Activated CD4-positive, alpha-beta T cell treated with anti-CD3 and anti-CD28 coated beads for 1 hour (primary cell): ENCODE measurements at regions not wholly inside any gene's neighbourhood (a gene's known extent, or its start where the extent isn't known, plus 50 kb on each side); places are given as distances from the start of the nearest gene placed in this dataset.

ENCODE experiments used
- DNase-seq: peaks from one replicate; pipeline ENCODE4 v3.0.0-alpha.2; 2020

DNA sequence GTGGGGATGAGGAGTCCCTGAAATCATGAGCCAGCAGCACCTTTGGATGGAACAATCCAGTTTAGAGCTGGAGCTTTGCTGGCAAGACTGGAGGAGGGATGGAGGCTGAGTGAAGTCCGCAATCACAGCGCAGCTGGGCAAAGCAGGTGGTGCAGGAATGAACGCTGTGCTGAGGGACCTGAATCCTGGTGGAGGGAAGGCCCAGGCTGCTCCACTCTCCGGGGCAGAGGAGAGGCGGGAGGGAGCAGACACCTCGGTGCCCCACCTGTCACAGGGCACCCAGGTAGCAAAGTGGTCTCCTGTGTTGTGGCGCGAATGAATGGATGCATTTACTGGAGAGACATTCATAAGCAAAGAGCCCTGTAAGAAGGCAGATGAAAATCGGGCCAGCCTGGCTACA is 124.8 kb upstream of the ANO1 start:
- no peak for DNase-seq

DNA sequence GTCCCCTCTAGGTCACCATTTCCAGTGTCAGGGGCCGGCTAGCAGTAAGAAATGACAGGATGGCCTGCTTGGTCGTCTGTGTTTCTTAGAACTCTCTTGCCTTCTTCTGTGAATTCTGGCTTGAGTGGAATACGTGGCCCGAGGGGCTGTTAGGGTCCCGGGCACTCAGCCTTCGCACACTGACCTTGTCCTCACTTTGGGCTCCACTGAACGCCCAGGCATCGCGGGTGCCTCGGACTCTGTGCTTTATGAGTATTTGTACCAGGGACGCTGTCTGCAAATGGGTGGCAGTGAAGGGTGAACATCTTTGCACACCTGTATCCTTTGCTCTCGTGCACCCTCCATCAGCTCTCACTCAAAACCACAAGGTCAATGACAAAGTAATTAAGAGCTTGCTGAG is 123.4 kb upstream of the ANO1 start:
- DNase-seq = no peak

DNA sequence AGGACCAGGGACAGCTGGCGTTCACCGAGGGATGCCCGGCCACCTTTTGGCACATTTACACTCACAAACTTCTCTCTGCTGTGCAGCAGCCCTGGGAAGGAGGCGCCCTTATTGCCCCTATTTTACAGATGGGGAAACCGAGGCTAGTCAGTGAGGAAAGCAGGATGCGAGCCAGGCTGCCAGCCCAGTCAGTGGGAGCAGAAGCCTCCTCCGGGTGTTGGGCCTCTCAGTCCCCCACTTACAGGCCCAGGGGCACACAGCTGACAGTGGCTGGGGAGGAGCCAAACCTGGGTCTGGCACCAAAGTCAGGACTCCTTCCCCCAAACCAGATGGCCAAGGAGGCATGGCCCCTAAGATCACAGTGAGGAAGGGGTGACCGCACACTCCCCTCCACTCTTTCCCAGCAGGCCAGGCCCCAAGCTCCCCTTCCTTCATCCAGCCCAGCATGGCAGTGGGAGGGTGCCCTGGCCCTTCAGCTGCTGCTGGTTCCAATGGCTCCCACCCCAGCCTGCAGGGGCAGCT is 121.4 kb upstream of the ANO1 start:
- no peak for DNase-seq

DNA sequence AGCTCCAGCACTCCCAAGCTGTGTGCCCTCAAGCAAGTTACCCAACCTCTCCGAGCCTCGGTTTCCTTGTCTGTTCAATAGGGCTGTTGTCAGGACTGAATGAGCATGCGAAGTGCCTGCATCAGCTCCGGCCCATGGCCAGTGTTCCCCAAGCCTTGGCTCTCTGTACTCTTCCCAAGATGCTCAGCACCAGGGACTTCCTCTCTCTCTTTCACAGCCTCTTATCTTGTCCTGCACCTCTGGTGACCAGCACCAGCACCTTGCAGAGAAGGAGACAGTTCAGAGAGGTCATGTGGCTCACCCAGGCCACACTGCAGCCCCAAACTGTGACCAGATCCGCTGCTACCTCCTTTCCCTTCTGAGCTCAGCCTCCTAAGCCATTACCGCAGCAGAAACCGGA is 120.3 kb upstream of the ANO1 start:
- no peak for DNase-seq

DNA sequence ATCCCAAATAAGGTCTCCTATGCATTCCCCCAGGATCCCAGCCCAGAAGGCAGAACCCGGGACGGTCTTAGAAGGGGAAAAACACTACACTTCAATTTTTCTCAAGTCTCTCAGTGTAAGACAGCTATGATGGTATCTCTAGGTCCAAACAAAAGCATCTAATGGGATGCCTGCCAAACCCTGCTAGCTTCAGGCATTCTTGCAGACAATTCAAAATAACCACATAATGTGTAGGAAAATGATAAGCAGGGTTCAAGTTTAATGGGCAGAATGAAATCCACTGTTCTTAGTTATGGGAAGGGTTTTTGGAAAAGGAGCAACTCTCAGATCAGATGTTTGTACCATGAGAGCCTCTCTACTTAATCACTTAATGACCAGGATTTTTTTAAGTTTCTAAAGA is 119.8 kb upstream of the ANO1 start:
- DNase-seq = no peak

DNA sequence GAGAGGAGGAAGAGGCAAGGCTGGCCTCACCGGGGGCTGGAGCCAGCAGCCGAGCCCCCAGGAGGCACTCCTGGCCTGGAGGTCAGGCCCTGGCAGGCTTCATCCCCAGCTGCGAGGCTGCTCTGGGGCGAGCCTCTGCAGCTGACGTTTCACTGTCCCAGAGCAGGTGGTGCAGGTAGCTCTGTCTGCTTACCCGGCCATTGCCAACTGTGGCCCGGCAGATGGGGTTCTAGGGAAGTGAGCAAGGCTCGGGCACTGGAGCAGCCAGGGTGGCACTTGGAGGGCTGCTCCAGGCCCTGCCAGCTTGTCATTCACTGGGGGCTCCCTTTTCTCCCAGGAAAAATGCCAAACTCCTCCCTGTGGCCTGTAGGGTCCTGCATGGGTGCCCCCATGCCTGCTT is 118.7 kb upstream of the ANO1 start:
- no peak for DNase-seq

DNA sequence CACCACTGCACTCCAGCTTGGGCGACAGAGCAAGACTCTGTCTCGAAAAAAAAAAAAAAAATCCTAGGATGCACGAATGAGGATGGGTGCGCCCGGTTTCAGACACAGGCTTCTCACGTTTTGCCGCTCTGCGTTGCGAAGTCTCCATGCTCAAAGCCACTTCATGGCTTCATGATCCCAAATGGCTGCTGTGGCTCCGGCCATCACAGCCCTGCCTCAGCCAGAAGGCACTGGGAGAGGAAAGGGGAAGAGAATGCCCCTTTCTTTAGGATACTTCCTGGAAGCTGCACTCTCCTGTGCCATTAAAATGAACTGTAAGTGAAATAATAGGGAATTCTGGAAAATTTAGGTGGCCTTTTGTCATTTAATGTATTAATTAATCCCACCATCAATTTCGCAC is 116.4 kb upstream of the ANO1 start:
- DNase-seq = no peak

DNA sequence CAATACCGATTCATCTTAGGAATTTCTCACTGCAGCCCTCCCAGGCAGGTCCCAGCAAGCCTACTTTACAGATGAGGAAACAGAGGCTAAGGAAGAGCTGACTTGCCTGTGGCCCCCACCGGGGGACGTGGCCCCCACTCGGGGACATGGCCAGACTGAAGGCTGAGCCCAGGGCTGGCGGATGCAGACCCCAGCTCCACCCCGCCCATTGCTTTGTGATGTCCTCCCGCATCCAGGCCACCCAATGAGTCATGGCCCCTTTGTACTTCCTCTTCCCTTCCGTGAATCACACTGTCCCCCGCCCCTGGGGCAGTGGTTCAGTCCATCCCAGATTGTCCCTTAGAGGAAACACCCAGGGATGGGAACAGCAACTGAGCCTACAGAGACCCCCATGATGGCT is 116.0 kb upstream of the ANO1 start:
- no peak for DNase-seq

DNA sequence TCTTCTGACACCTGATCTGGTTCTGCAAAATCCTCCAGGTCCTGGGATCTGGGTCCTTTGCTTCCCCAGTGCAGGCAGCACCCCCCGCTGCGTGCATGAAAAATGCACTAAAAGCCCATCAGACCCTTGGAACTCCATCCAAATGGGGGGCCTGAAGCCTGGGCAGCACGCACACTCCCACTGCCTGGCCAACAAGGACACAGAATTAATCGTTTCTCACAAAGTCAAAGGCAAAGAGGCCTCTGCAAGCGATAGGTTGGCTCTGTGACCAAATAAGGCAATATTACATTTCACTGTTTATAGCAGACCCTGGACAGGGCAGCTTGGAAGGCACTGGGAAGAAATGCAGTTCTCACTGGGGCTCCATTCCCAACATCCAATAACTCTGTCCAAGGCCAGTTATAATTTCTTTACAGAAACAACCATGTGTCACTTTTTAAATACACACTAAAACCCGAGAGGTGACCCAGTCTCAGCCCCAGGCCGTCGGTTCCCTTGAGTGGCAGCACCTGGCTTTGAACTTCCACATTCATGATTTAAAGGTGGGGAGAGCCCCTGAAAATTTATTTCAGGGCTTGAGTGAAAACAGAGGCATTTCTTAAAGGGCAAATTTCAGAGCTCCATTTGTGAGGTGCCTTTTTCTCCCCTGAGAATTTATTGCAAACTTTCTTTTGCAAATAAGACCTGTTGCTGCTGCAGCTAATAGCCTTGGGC is 114.4 kb upstream of the ANO1 start:
- DNase-seq = no peak

DNA sequence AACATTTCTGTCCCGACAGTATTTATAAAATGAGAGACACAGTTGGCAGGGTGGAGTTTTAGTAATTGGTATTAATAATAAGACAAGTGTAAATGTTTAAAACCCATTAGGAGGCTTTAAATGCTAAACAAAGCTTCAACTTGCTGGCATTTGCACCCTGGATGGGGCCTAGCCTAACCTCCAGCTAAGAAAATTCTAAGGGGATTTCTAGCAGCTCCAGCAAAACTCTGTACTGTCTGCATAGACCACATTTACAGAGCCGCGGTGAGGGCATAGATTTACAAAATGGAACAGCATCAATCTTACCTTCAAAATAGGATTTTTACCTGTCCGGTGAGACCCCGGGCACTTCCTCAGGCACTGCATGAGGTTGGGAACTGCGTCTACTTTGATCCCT is 113.9 kb upstream of the ANO1 start:
- no peak for DNase-seq

DNA sequence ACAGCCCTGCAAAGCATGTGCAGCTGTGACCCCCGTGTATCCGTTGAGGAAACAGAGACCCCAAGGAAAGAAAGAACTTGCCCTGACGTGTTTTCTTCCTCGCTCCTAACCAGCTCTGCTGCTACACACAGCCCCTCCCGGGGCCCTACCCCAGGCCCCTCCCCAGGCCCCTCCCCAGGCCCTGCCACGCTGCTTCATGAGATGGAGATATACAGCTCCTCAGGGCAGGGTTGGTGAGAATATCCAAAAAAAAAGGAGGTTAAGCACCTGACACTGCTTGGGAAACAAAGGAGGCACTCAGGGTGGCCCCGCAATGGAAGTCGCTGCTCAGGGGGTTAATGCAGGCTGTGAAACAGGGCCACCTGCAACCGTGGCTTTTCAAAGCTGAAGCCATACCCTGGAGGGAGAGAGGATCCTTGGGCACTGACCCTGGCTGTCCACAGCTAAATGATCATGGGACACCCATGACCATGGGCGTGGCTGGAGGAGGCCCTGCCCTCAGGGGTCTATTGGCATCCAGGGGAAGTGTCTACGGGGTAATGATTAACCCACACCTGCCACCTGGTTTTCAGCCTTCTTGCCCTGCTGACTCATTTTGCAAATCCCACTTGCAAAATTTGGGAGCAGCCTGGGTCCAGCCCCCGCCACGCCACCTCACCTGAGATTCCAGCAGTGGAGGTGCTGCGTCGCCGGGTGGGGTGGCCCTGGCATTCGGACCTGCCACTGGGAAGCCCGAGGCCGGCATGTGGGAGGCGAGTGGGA is 112.1 kb upstream of the ANO1 start:
- no peak for DNase-seq

DNA sequence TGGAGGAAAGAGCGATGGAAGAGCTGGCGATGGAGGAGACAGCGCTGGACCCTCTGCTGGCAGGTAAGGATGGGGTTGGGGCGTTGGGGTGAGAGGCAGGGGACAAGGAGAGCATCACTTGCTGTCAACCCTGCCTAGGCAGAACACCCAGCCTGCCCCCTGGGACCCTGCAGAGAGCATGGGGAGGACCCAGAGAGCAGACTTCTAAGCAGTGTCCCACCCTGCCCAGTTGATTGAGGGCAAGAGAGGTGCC is 111.6 kb upstream of the ANO1 start:
- no peak for DNase-seq

DNA sequence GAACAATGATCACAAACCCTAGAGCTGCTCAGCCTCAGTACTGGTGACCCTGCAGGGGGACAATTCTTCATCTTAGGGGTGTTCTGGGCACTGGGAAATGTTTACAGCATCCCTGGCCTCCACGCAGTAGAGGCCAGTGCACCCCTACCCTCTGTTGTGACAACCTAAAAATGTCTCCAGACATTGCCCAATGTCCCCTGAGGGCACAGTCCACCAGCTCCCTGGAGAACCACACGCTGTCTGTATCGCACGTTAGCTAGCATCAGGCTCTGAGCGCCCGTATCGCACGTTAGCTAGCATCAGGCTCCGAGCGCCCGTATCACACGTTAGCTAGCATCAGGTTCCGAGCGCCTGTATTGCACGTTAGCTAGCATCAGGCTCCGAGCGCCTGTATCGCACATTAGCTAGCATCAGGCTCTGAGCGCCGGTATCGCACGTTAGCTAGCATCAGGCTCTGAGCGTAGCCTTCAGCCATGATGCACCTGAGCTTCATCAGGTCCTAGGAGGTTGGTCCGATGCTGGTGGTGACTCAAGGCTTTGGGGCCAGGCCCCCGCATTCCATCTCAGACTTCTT is 111.1 kb upstream of the ANO1 start:
- no peak for DNase-seq

DNA sequence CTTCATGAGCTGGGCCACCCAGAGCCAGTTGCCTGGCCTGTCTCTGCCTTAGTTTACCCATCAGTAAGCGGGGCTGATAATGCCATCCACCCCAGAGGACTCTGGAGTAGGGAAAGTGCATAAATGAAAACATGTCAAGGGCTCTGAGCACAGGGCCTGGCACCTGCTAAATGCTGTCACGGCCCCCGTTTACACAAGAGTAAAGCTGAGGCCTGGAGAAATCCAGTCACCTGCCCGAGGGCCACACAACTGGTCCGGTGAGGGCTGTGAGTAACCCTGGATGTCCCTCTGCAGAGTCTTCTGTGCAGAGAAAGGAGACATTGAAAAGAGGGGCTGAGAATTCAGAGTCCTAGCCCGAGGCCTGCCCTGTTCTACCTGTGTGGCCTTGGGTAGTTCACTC is 110.6 kb upstream of the ANO1 start:
- no peak for DNase-seq

DNA sequence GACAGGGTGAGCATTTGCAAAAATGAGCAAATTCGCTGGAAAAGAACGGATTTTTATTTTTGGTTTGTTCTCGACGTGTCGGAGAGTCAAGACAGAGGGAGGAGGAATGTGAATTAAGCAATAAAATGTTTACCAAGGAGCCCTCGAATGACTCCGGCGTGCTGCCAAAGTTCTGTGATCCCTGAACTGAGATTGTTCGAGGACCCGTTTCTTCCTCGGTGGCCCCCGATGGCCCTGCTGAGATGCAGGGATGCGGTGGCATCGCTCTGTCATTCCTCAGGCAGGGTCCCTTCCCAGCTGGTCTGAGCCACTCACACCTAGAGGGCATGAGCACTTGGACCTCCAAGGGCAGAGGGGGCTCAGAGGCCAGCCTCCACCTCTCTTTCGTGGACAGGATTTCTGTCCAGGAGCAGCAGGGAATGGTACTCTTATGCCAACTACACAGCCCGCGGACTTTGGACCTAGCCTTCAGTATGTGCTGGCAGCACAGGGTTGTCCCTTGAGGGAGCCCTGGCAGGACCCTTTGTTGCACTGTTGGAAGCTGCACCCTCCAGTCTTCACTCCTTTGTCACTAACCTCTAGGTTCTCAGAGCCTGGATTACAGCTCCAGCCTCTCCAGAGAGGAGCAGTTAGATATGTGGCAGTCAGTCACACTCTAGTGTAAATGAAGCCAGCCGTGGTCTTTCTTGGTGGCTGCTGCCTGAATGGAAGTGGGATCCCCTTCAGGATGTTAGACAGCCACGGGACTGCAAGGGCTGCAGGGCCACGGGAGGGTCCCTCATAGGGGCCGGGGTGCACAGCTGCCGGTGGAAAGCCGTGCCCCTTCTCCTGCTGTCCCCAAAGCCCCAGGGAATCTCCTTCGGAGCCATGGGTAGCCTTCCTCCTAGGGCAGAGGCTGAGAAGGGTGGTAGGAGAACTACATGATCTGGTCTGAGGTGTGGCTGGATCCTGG is 109.4 kb upstream of the ANO1 start:
- DNase-seq = no peak

DNA sequence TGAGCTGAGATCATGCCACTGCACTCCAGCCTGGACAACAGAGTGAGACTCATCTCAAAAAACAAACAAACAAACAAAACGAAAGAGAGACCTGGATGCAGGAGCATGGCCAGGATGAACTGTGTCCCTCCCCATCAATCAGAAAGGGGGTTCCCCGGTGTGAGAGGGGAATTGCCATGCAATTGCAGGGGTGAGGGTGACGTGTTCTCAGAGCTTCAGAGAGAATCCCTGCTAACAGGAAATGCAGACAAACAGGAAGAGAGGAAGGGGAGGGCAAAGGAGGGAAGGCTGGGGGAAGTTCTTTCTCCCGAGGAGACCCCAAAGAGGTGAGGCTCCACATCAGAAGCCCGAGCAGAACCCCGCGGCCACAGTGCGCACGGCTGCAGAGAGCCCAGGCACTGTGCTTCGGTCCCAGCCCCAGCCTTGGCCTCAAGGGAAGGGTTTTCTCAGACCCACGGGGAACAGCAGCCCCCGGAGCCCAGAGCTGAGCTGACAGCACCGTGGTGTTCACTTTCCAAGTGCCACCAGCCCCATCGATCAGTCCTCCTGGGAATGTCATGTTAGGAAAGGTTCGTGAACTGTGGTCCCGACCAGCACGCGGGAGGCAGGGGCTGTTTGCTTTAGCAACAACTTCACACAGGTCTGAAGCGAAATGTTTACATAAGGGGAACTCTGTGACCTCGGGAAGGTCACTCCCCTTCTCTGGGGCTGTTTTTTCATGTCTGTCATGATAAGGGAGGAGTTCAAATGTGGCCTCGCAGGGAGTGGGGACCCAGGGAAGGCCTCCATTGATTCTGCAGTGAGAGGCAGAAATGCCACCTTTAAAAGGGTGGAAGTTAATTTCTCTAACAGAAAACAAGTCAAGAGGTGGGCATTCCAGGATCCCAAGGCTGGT is 108.0 kb upstream of the ANO1 start:
- DNase-seq = no peak

DNA sequence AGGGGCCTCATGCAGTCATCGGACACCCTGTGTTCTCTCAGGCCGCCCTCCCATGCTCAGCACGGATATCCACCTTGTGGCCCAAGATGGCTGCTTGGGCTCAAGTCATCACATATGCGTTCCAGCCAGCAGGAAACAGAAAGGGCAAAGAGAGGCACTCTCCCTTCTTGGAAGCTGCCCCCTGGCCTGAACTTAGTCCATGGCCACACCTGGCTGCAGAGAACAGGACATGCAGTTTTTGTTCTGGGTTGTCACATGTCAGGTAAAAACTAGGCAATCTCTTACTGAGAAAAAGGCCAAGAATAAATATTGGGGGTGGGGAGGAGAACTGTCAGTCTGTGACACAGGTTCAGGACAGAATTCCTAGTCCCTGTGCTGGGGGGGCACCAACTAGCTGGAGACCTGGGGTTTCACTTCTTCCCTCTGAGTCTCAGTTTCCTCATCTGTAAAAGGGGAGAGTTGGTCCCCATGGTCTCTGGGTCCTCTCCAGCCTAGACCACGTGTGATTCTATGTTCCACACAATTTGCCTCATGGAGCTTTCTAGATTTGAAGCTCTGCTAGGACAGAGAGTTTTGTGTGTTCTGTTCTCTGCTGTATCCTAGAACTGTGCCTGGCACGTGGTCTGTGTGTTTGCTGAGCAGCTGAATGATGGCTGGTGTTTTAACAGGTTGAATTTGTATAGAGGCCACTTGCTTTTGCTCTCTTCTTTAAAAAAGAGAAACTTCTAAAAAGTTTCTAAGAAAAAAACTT is 107.2 kb upstream of the ANO1 start:
- DNase-seq = no peak

DNA sequence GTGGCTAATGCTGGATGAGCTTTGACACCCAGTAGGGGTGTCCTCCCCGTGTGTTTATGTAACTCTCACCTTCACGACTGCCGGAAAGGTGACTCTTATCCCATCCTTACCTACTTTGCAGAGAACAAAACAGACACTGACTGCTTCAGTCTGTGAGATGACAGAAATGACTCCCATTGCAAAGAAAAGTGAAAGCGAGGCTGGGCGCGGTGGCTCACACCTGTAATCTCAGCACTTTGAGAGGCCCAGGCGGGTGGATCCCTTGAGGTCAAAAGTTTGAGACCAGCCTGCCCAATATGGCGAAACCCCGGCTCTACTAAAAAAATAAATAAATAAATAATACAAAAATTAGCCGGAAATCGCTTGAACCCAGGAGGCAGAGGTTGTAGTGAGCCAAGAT is 106.4 kb upstream of the ANO1 start:
- DNase-seq = no peak

DNA sequence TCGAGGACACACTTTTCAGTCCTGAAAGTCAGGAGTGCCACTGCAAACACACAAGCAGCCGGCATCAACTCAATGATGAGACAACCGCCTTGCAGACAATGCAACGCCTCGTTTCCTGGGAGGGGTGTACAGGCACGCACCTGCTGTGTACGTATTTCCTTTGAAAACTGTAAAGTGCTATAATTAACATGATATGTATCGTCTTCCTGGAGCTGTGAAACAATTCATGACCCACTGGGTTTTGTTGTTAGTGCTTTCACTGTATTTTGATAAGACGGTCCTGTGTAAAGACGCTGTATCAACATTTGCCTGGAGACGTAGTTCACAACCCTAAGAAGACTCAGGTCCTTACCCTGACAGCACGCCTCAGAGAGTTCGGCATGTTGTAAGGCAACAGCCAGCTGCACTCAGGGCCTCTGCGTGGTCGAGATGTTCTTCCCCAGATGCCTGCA is 105.7 kb upstream of the ANO1 start:
- no peak for DNase-seq

DNA sequence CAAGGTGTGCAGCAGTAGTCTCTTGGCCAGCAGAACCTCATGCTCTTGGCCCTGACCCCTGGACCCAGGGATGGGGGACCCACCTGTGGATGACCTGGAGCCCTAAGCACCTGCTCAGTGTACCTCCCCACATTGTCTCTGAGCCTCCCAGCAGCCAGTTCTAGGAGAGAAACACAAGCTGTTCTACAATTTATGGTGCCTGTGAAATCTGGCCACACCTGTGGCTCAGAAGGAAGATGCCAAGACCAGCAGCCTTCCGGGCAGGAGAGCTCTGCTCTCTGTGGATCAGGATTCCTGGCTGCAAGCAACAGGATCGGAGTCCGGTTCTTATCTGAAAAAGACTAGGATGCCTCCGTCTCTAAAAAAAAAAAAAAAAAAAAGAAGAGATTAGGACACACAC is 103.6 kb upstream of the ANO1 start:
- DNase-seq = no peak

DNA sequence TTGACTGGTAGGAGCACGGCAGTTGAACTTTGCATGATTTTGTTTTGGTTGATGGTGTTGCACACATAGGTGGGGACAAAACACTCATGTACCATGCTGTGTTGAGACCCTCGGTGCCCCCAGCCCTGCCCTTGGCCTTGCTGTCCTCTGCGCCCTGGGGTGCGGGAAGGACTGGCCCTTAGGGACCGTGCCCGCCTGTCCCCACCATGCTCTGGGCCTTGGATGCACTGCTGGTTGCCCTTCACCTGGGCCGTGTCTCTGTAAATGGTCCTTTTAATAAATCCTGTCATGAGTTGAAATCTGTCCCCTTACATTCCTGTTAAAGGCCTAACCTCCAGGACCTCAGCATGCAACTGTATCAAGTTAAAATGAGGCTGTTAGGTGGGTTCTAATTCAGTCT is 102.3 kb upstream of the ANO1 start:
- DNase-seq = no peak

DNA sequence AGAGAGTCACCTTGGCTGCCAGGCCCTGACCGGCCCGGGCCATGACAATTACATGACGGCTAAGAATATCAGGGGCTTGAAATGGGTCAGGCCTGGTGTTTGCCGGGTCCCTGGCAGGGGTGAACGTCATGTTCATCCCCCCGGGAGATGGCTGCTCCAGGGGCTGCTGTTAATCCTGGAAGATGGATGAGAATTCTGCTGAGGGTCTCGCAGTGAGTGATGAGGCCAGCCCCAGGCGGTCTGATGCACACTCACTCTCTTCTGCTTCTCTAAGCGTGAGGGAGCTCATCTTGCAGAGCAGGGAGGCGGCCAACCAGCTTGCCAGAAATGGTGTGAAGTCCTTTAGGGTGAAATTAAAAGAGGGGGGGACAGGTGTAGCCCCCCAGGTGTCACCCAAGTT is 101.3 kb upstream of the ANO1 start:
- DNase-seq = no peak
